D721Med (cell line): ENCODE measurements at regions not wholly inside any gene's neighbourhood (a gene's known extent, or its start where the extent isn't known, plus 50 kb on each side); places are given as distances from the start of the nearest gene placed in this dataset.

Experiments used
- DNase-seq: peaks from one replicate; pipeline ENCODE4 v3.0.0; 2011; ENCODE audit warnings: low spot score; ENCODE audit not compliant: insufficient read length
- FAIRE-seq: peaks from 2 replicates; lab custom pipeline; 2011; peaks lifted over from hg19 to GRCh38; lab: Jason Lieb, UNC
- CTCF ChIP-seq: IDR thresholded peaks from 2 replicates; pipeline ENCODE4 v1.5.1; 2012; ENCODE audit warnings: mild to moderate bottlenecking, control low read depth; ENCODE audit not compliant: insufficient read depth; ENCODE audit errors: missing control alignments

- no peak for TF ChIP-seq CTCF
- DNase-seq (no peak), FAIRE-seq (no peak)
Observed at GRCh38 chr10:44685220-44685619, 225.9 kb upstream of the TMEM72 start.

GRCh38 chr10:44685747-44686146 lies 225.4 kb upstream of the TMEM72 start:
- DNase-seq (no peak), FAIRE-seq (no peak)
- TF ChIP-seq CTCF: no peak

- no peak for DNase-seq
- TF ChIP-seq CTCF: no peak
- FAIRE-seq: no peak
Observed at GRCh38 chr10:44689368-44689767, 221.8 kb upstream of the TMEM72 start.

- no peak for FAIRE-seq
- no peak for DNase-seq
Observed at GRCh38 chr10:44696496-44696895, 214.6 kb upstream of the TMEM72 start.

GRCh38 chr10:44697116-44697515 lies 214.0 kb upstream of the TMEM72 start:
- DNase-seq (no peak), FAIRE-seq (no peak)
- no peak for TF ChIP-seq CTCF

More at GRCh38 chr10:44696496-44696895, 214.6 kb upstream of the TMEM72 start:
- no peak for TF ChIP-seq CTCF

GRCh38 chr10:44702531-44702930 lies 208.6 kb upstream of the TMEM72 start:
- DNase-seq: no peak
- no peak for TF ChIP-seq CTCF
- FAIRE-seq: no peak

- no peak for FAIRE-seq
- DNase-seq: no peak
- TF ChIP-seq CTCF: no peak
Observed at GRCh38 chr10:44703241-44704155, 207.6 kb upstream of the TMEM72 start.
